Smooth muscle cell (in vitro differentiated cells): ENCODE measurements at regions not wholly inside any gene's neighbourhood (a gene's known extent, or its start where the extent isn't known, plus 50 kb on each side); places are given as distances from the start of the nearest gene placed in this dataset.

ENCODE experiments used
- DNase-seq: peaks from one replicate; lab custom pipeline; 2025; ENCODE audit not compliant: unreplicated experiment; lab: John Stamatoyannopoulos, UW
- H2AFZ ChIP-seq: fragments of 200-600 bp; sonication (generic); 2 replicates; pipeline ENCODE4 v1.6.0; 2016; ENCODE audit warnings: antibody characterized with exemption, low read depth, mild to moderate bottlenecking
- H3F3A ChIP-seq: fragments of 200-600 bp; sonication (generic); 2 replicates; pipeline ENCODE4 v1.6.0; 2017; ENCODE audit warnings: antibody characterized with exemption, low read depth
- H3K27ac ChIP-seq: fragments of 200-600 bp; sonication (generic); 2 replicates; pipeline ENCODE4 v1.5.1; 2016; ENCODE audit warnings: low read depth, mild to moderate bottlenecking
- H3K27me3 ChIP-seq: fragments of 200-600 bp; sonication (generic); 2 replicates; pipeline ENCODE4 v1.6.1; 2016; ENCODE audit warnings: low read depth, mild to moderate bottlenecking
- H3K36me3 ChIP-seq: fragments of 200-600 bp; sonication (generic); 2 replicates; pipeline ENCODE4 v1.5.1; 2016; ENCODE audit warnings: low read depth
- H3K4me1 ChIP-seq: fragments of 200-600 bp; sonication (generic); 2 replicates; pipeline ENCODE4 v1.5.1; 2016; ENCODE audit warnings: low read depth
- H3K4me2 ChIP-seq: fragments of 200-600 bp; sonication (generic); 2 replicates; pipeline ENCODE4 v1.6.0; 2016; ENCODE audit warnings: mild to moderate bottlenecking
- H3K4me3 ChIP-seq: fragments of 200-600 bp; sonication (generic); 2 replicates; pipeline ENCODE4 v1.5.1; 2016; ENCODE audit warnings: mild to moderate bottlenecking
- H3K79me2 ChIP-seq: fragments of 200-600 bp; sonication (generic); 2 replicates; pipeline ENCODE4 v1.6.0; 2016; ENCODE audit warnings: low read depth, mild to moderate bottlenecking
- H3K9ac ChIP-seq: fragments of 200-600 bp; sonication (generic); 2 replicates; pipeline ENCODE4 v1.6.0; 2016; ENCODE audit warnings: low read depth
- H3K9me3 ChIP-seq: fragments of 200-600 bp; sonication (generic); replicated peaks from 2 replicates; pipeline ENCODE4 v1.5.1; 2016; ENCODE audit warnings: low read depth
- H4K20me1 ChIP-seq: fragments of 200-600 bp; sonication (generic); 2 replicates; pipeline ENCODE4 v1.6.0; 2016; ENCODE audit warnings: low read depth
- WGBS: methylation state at CpG from one replicate; pipeline ENCODE4 v1.1.7; 2016; ENCODE audit warnings: low lambda C conversion rate; 5-methylcytosine and 5-hydroxymethylcytosine counted together
- TF ChIP-seq, protein P1 (sequence below): fragments of 200-600 bp; sonication (generic); IDR thresholded peaks from 2 replicates; pipeline ENCODE4 v1.5.1; 2017; ENCODE audit warnings: borderline replicate concordance, mild to moderate bottlenecking, antibody characterized with exemption; ENCODE audit not compliant: insufficient read depth, poor library complexity, severe bottlenecking

DNA sequence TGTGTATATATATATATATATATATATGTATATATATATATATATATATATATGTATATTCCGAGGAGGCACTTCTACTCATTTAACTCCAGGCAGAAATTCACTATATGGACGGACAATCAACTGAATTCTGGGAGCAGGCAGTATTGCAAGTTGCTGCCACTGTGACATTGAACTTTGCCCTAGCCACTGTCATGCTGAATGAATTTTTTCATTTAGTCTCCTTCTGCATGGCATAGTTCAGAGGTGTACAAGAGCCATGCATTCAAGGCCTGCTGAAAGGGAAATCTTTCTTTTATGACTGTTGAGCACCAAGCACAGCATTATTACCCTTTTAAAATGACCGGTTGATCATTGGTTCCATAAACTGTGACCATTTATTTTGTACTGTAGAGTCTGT is 176.2 kb upstream of the THRB start:
- TF ChIP-seq, protein P1, sequence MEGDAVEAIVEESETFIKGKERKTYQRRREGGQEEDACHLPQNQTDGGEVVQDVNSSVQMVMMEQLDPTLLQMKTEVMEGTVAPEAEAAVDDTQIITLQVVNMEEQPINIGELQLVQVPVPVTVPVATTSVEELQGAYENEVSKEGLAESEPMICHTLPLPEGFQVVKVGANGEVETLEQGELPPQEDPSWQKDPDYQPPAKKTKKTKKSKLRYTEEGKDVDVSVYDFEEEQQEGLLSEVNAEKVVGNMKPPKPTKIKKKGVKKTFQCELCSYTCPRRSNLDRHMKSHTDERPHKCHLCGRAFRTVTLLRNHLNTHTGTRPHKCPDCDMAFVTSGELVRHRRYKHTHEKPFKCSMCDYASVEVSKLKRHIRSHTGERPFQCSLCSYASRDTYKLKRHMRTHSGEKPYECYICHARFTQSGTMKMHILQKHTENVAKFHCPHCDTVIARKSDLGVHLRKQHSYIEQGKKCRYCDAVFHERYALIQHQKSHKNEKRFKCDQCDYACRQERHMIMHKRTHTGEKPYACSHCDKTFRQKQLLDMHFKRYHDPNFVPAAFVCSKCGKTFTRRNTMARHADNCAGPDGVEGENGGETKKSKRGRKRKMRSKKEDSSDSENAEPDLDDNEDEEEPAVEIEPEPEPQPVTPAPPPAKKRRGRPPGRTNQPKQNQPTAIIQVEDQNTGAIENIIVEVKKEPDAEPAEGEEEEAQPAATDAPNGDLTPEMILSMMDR = no peak
- Histone ChIP-seq H3K4me2 (no peak overlapping the region), H3K27me3 (no peaks in the 10 kb centered on the region), H3K9me3 (no peaks in the 10 kb centered on the region), H3F3A (no peaks in the 10 kb centered on the region), H3K27ac (no peak overlapping the region), H3K79me2 (no peaks in the 10 kb centered on the region), H3K4me1 (no peaks in the 10 kb centered on the region), H4K20me1 (no peaks in the 10 kb centered on the region), H2AFZ (no peak overlapping the region), H3K36me3 (no peaks in the 10 kb centered on the region), H3K4me3 (no peak overlapping the region), H3K9ac (no peak overlapping the region)
- DNase-seq = no peak
- 89% methylated on average over 3 of the region's 3 CpGs for WGBS

- H3K79me2 ChIP-seq = no peaks in the 10 kb centered on the region
- DNase-seq = no peak
- H4K20me1 ChIP-seq = no peaks in the 10 kb centered on the region
- H3K9ac ChIP-seq = no peak overlapping the region
- H3K4me3 ChIP-seq = no peak overlapping the region
- no peak overlapping the region for H3K4me2 ChIP-seq
- no peaks in the 10 kb centered on the region for H3K9me3 ChIP-seq
- H3F3A ChIP-seq = peaks cover 8% of the 10 kb centered on the region
- H3K4me1 ChIP-seq = no peaks in the 10 kb centered on the region
- H2AFZ ChIP-seq = no peak overlapping the region
- no peak overlapping the region for H3K27ac ChIP-seq
- WGBS = 92% methylated on average over 1 of the region's 1 CpG
- no peaks in the 10 kb centered on the region for H3K27me3 ChIP-seq
- no peaks in the 10 kb centered on the region for H3K36me3 ChIP-seq
- TF ChIP-seq, protein P1 = no peak
Measured at GRCh38 chr3:24673596-24673995, 178.9 kb upstream of the THRB start.

DNA sequence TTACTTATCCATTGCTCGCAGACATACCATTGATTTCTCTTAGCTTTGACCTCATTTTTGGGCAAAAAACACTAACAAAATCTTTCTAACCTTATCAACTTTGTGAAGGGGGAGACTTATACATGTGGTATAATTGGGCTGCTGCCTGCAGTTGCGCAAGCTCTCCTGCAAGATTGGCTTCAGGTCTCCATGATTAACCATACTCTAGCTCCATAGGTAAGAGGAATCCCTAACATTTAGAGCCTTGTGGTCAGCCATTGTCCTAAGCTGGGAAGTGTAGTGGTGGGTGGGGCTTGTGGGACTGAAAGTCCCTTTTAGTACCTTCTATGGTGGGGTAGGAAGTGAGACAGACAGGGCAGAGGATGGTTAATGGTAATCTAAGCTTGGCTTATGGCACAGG is 179.6 kb upstream of the THRB start:
- 98% methylated on average over 2 of the region's 2 CpGs for WGBS
- no peaks in the 10 kb centered on the region for H3K79me2 ChIP-seq
- no peaks in the 10 kb centered on the region for H3K27me3 ChIP-seq
- TF ChIP-seq, protein P1 = no peak
- no peak for DNase-seq
- H3K9me3 ChIP-seq = no peaks in the 10 kb centered on the region
- H3K4me3 ChIP-seq = no peak overlapping the region
- no peaks in the 10 kb centered on the region for H3K4me1 ChIP-seq
- no peak overlapping the region for H3K27ac ChIP-seq
- H3K36me3 ChIP-seq = no peaks in the 10 kb centered on the region
- no peaks in the 10 kb centered on the region for H4K20me1 ChIP-seq
- H3F3A ChIP-seq = peaks cover 8% of the 10 kb centered on the region
- no peak overlapping the region for H3K4me2 ChIP-seq
- H3K9ac ChIP-seq = no peak overlapping the region
- H2AFZ ChIP-seq = no peak overlapping the region

DNA sequence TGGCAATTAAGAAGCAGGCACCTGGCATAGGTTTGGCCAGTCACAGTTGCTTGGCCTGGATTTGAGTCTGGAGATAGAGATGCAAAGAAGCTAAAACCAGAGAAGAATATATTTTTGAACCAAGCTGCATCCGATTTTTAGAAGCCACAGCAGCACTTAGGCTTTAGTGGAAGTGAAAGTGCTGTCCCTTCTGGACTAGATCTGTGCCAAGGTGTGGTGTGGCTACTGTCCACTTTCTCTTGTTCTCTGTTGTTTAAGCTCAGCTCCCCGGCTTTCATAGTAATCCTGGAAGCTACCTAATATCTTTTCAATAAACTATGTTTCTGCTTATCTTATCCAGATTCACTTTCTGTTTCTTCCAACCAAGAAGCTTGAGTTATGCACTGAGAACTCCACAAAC is 183.4 kb upstream of the THRB start:
- no peaks in the 10 kb centered on the region for H3K27me3 ChIP-seq
- H4K20me1 ChIP-seq = no peaks in the 10 kb centered on the region
- H3K4me1 ChIP-seq = no peaks in the 10 kb centered on the region
- no peaks in the 10 kb centered on the region for H3K79me2 ChIP-seq
- no peaks in the 10 kb centered on the region for H3K9me3 ChIP-seq
- DNase-seq = no peak
- peak overlapping the region; percentile 72 for H3K4me2 ChIP-seq
- peak overlapping the region; percentile 4 for H3K4me3 ChIP-seq
- TF ChIP-seq, protein P1 = no peak
- H3K27ac ChIP-seq = peak overlapping the region; percentile 82
- H3K36me3 ChIP-seq = no peaks in the 10 kb centered on the region
- peaks cover 22% of the 10 kb centered on the region for H3F3A ChIP-seq
- peak overlapping the region; percentile 42 for H3K9ac ChIP-seq
- WGBS = 25% methylated on average over 2 of the region's 2 CpGs
- no peak overlapping the region for H2AFZ ChIP-seq
